SK-N-SH treated with all-trans-retinoic acid at 6 μM for 48 hours (cell line): ENCODE measurements at regions not wholly inside any gene's neighbourhood (a gene's known extent, or its start where the extent isn't known, plus 50 kb on each side); places are given as distances from the start of the nearest gene placed in this dataset.
"Not testable (repeated sequence)": the region's sequence is repeated elsewhere in the genome, so short reads cannot be mapped to it uniquely, and the experiment has no call there.

Experiments used
- ATAC-seq: fragments of 200-7000 bp; cut with Tn5 transposase; 3 replicates; pipeline ENCODE4 v1.9.1; 2020; ENCODE audit warnings: mild to moderate bottlenecking, moderate library complexity
- BACH2 ChIP-seq: fragments of 250-450 bp; sonication (Bioruptor Pico); IDR thresholded peaks from 2 replicates; pipeline ENCODE4 v1.9.0; 2021; ENCODE audit warnings: mild to moderate bottlenecking, borderline replicate concordance
- CREB5 ChIP-seq: fragments of 250-450 bp; sonication (Bioruptor Pico); IDR thresholded peaks from 2 replicates; pipeline ENCODE4 v1.5.1; 2020; ENCODE audit warnings: low read depth, mild to moderate bottlenecking, moderate library complexity
- CSDC2 ChIP-seq: fragments of 250-450 bp; sonication (Bioruptor Pico); IDR thresholded peaks from 2 replicates; pipeline ENCODE4 v1.5.0; 2020; ENCODE audit warnings: mild to moderate bottlenecking, moderate library complexity
- CSRNP3 ChIP-seq: fragments of 250-450 bp; sonication (Bioruptor Pico); IDR thresholded peaks from 2 replicates; pipeline ENCODE4 v1.5.1; 2021; ENCODE audit warnings: mild to moderate bottlenecking, moderate library complexity
- ESRRG ChIP-seq: fragments of 250-450 bp; sonication (Bioruptor Pico); IDR thresholded peaks from 2 replicates; pipeline ENCODE4 v1.6.1; 2021; ENCODE audit warnings: mild to moderate bottlenecking
- GLIS3 ChIP-seq: fragments of 250-450 bp; sonication (Bioruptor Pico); IDR thresholded peaks from 2 replicates; pipeline ENCODE4 v1.5.0; 2020; ENCODE audit warnings: mild to moderate bottlenecking, moderate library complexity
- ISL1 ChIP-seq: fragments of 250-450 bp; sonication (Bioruptor Pico); IDR thresholded peaks from 2 replicates; pipeline ENCODE4 v2.1.2; 2022; ENCODE audit warnings: mild to moderate bottlenecking, moderate library complexity
- OSR1 ChIP-seq: fragments of 250-450 bp; sonication (Bioruptor Pico); IDR thresholded peaks from 2 replicates; pipeline ENCODE4 v1.8.0; 2022; ENCODE audit warnings: moderate library complexity, mild to moderate bottlenecking, inconsistent platforms
- PATZ1 ChIP-seq: fragments of 250-450 bp; sonication (Bioruptor Pico); IDR thresholded peaks from 2 replicates; pipeline ENCODE4 v1.8.0; 2020; ENCODE audit warnings: mild to moderate bottlenecking, moderate library complexity, borderline replicate concordance
- POU6F1 ChIP-seq: fragments of 250-450 bp; sonication (Bioruptor Pico); IDR thresholded peaks from 2 replicates; pipeline ENCODE4 v1.8.0; 2021; ENCODE audit warnings: low read depth, mild to moderate bottlenecking, moderate library complexity, borderline replicate concordance
- PPARA ChIP-seq: fragments of 250-450 bp; sonication (Bioruptor Pico); IDR thresholded peaks from 2 replicates; pipeline ENCODE4 v1.5.0; 2020; ENCODE audit warnings: mild to moderate bottlenecking, borderline replicate concordance
- SNAI2 ChIP-seq: fragments of 250-450 bp; sonication (Bioruptor Pico); IDR thresholded peaks from 2 replicates; pipeline ENCODE4 v1.5.0; 2020; ENCODE audit warnings: mild to moderate bottlenecking, moderate library complexity
- TCF4 ChIP-seq: fragments of 250-450 bp; sonication (Bioruptor Pico); IDR thresholded peaks from 2 replicates; pipeline ENCODE4 v1.8.0; 2021; ENCODE audit warnings: mild to moderate bottlenecking, moderate library complexity, borderline replicate concordance
- TOX ChIP-seq: fragments of 250-450 bp; sonication (Bioruptor Pico); IDR thresholded peaks from 2 replicates; pipeline ENCODE4 v1.8.0; 2021; ENCODE audit warnings: mild to moderate bottlenecking, moderate library complexity, borderline replicate concordance
- TSHZ2 ChIP-seq: fragments of 250-450 bp; sonication (Bioruptor Pico); IDR thresholded peaks from 2 replicates; pipeline ENCODE4 v1.5.0; 2020; ENCODE audit warnings: mild to moderate bottlenecking, moderate library complexity
- ZC3H10 ChIP-seq: fragments of 250-450 bp; sonication (Bioruptor Pico); IDR thresholded peaks from 2 replicates; pipeline ENCODE4 v1.5.1; 2021; ENCODE audit warnings: mild to moderate bottlenecking, moderate library complexity
- ZFP3 ChIP-seq: fragments of 250-450 bp; sonication (Bioruptor Pico); IDR thresholded peaks from 2 replicates; pipeline ENCODE4 v1.5.0; 2020; ENCODE audit warnings: mild to moderate bottlenecking, moderate library complexity
- ZNF565 ChIP-seq: fragments of 450-650 bp; formaldehyde crosslinking; conservative IDR thresholded peaks from 2 replicates; pipeline ENCODE4 v1.5.0; 2020; ENCODE audit warnings: low read depth, mild to moderate bottlenecking, moderate library complexity
- ZNF70 ChIP-seq: fragments of 450-650 bp; formaldehyde crosslinking; IDR thresholded peaks from 2 replicates; pipeline ENCODE4 v1.5.0; 2020; ENCODE audit warnings: mild to moderate bottlenecking, moderate library complexity

- TF ChIP-seq PATZ1 (CRISPR knock-in tag) = no peak
- TF ChIP-seq SNAI2 (CRISPR knock-in tag) = no peak
- no peak for TF ChIP-seq OSR1 (CRISPR knock-in tag)
- no peak for TF ChIP-seq CSDC2 (CRISPR knock-in tag)
- TF ChIP-seq CSRNP3 = no peak
- TF ChIP-seq TCF4 = no peak
- TF ChIP-seq CREB5 (CRISPR knock-in tag) = no peak
- no peak for TF ChIP-seq GLIS3 (CRISPR knock-in tag)
- TF ChIP-seq ZNF565 (CRISPR knock-in tag) = no peak
- TF ChIP-seq TOX (CRISPR knock-in tag) = no peak
- no peak for TF ChIP-seq BACH2
- TF ChIP-seq POU6F1 (CRISPR knock-in tag) = no peak
- TF ChIP-seq ZC3H10 (CRISPR knock-in tag) = no peak
- no peak for ATAC-seq
Measured at GRCh38 chr10:61039868-61040267, 95.9 kb upstream of the RHOBTB1 start.

- ATAC-seq = not testable (repeated sequence)
Measured at GRCh38 chr10:61037261-61037830, 93.4 kb upstream of the RHOBTB1 start.

- ATAC-seq = not testable (repeated sequence)
Measured at GRCh38 chr10:61036148-61036547, 92.2 kb upstream of the RHOBTB1 start.

GRCh38 chr10:61031341-61031740 is 87.4 kb upstream of the RHOBTB1 start:
- TF ChIP-seq OSR1 (CRISPR knock-in tag) (no peak), ISL1 (no peak), ZNF70 (CRISPR knock-in tag) (no peak), CSRNP3 (no peak), BACH2 (no peak), ESRRG (no peak), TCF4 (no peak), ZFP3 (CRISPR knock-in tag) (no peak), CSDC2 (CRISPR knock-in tag) (no peak), TSHZ2 (CRISPR knock-in tag) (no peak), PPARA (CRISPR knock-in tag) (no peak), PATZ1 (CRISPR knock-in tag) (no peak), SNAI2 (CRISPR knock-in tag) (no peak), POU6F1 (CRISPR knock-in tag) (no peak)
- no peak for ATAC-seq
